Kidney epithelial cell (primary cell): ENCODE measurements at regions not wholly inside any gene's neighbourhood (a gene's known extent, or its start where the extent isn't known, plus 50 kb on each side); places are given as distances from the start of the nearest gene placed in this dataset.

Source experiments
- DNase-seq: peaks from one replicate; pipeline ENCODE4 v3.0.0-alpha.2; 2010; ENCODE audit warnings: low read depth
- H3K27me3 ChIP-seq: 2 replicates; pipeline ENCODE4 v1.6.0; 2011; ENCODE audit warnings: low read length; ENCODE audit not compliant: control insufficient read depth, insufficient read depth
- H3K36me3 ChIP-seq: 2 replicates; pipeline ENCODE4 v1.5.1; 2011; ENCODE audit warnings: low read length; ENCODE audit not compliant: control insufficient read depth, insufficient read depth
- H3K4me3 ChIP-seq: 2 replicates; pipeline ENCODE4 v1.5.1; 2011; ENCODE audit warnings: low read depth, mild to moderate bottlenecking, control low read depth, low read length
- TF ChIP-seq, protein P1 (sequence below): IDR thresholded peaks from 2 replicates; pipeline ENCODE4 v1.5.1; 2011; ENCODE audit warnings: mild to moderate bottlenecking, moderate library complexity, low read length, control low read depth, inconsistent platforms; ENCODE audit not compliant: insufficient read depth, poor library complexity, severe bottlenecking

DNA sequence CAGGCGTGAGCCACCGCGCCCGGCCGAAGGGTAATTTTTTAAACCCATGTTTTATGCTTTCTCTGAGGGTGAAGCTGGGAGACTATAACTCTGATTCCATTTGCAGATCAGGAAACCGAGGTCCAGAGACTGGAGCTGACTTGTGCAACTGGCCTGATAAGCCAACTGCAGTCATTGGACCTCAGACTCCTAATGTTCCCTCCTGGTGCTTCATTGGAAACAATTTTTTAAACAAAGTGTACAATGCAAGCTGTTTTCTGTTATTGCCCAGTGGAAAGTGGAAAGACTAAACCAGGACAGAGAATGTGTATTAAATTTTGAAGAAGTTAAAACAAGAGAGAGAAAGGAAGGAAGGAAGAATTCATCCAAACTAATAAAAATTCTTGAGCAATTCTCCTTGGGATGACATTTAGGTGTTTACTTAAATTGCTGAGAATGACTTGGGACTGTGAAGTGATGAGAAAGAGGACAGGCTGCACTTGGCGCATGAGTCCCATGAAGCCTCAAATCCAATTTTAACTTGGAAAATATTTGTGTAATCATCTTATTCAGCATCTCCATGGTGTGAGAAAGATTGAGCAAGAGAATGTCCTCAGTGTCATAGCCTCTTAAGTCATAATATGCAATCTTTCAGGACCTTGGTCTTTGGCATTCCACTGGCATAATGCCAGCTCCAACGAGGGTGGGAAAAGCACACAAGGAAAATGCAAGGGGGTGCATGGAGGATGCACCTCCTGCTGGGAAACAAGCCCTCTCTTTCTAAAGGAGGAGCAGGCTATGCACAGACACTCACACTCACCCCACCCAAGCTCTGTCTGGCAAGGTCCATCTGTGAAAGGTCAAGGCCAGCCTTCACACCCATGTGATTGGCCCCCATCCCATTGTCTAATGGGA is 342.0 kb downstream of the SIPA1L2 start:
- peaks cover 4% of the 10 kb centered on the region for H3K27me3 ChIP-seq
- TF ChIP-seq, protein P1, sequence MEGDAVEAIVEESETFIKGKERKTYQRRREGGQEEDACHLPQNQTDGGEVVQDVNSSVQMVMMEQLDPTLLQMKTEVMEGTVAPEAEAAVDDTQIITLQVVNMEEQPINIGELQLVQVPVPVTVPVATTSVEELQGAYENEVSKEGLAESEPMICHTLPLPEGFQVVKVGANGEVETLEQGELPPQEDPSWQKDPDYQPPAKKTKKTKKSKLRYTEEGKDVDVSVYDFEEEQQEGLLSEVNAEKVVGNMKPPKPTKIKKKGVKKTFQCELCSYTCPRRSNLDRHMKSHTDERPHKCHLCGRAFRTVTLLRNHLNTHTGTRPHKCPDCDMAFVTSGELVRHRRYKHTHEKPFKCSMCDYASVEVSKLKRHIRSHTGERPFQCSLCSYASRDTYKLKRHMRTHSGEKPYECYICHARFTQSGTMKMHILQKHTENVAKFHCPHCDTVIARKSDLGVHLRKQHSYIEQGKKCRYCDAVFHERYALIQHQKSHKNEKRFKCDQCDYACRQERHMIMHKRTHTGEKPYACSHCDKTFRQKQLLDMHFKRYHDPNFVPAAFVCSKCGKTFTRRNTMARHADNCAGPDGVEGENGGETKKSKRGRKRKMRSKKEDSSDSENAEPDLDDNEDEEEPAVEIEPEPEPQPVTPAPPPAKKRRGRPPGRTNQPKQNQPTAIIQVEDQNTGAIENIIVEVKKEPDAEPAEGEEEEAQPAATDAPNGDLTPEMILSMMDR = no peak

DNA sequence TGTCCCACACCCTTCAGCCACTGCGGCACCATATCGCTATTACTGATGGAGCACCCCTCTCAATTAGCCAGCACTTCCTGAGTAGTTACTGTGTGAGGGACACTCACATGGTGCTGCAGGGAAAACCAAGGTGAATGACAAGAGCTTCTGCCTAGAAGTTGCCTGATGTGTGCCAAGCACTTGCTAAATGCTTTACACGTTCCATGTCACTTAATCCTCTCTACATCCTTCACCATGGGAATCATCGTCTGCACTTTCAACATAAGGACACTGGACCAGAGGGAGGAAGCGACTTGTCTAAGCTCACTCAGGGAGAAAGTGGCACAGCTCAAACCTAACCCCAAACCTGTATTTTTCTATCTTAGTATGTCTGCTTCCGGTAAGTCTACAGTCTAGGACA is 344.8 kb downstream of the SIPA1L2 start:
- DNase-seq = no peak
- TF ChIP-seq, protein P1 = no peak
- Histone ChIP-seq H3K4me3 (no peak overlapping the region), H3K36me3 (no peaks in the 10 kb centered on the region), H3K27me3 (peaks cover 4% of the 10 kb centered on the region)

More for the DNA sequence above, 342.0 kb downstream of the SIPA1L2 start:
- DNase-seq = no peak
- Histone ChIP-seq H3K4me3 (no peak overlapping the region), H3K36me3 (no peaks in the 10 kb centered on the region)

DNA sequence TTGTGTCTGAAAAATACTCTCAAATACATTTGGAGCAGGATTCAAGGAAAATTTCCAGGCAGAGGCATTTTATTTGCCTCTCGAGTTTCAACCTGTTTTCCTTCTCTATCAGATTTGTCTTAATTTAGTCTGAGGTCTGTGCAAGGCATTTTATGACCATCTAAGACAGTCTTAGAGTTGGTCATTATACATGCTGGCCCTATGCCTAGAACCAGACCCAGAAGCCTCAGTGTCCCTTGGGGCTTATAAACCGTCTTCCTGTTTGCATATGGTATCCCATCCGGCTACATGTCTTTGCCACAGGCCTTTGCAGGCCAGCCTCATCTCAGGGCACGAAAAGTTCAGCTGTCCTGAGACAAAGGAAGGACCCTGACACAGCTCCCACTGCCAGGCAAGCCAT is 346.1 kb downstream of the SIPA1L2 start:
- TF ChIP-seq, protein P1 = no peak
- no peaks in the 10 kb centered on the region for H3K36me3 ChIP-seq
- no peak overlapping the region for H3K4me3 ChIP-seq
- no peak for DNase-seq
- no peaks in the 10 kb centered on the region for H3K27me3 ChIP-seq

DNA sequence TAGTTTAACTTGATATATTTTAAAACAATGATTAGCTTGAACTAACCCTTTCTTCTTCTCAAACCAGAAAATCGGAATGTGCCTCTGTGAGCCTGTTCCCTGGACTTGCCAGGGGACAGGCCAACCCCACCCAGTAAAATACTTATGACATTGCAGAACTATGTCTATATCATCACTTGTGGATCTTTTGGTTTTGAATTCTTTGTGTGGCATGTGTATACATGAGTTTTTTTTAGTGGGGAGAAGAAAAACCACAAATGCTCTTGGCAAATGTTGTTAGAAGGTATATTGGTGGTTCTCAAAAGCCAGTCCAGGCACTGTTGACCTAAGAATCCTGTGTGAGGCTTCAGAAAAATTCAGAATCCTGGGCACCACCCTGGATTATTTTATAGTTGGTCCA is 347.4 kb downstream of the SIPA1L2 start:
- DNase-seq = no peak
- TF ChIP-seq, protein P1 = no peak
- Histone ChIP-seq H3K27me3 (no peaks in the 10 kb centered on the region), H3K4me3 (no peak overlapping the region), H3K36me3 (no peaks in the 10 kb centered on the region)

DNA sequence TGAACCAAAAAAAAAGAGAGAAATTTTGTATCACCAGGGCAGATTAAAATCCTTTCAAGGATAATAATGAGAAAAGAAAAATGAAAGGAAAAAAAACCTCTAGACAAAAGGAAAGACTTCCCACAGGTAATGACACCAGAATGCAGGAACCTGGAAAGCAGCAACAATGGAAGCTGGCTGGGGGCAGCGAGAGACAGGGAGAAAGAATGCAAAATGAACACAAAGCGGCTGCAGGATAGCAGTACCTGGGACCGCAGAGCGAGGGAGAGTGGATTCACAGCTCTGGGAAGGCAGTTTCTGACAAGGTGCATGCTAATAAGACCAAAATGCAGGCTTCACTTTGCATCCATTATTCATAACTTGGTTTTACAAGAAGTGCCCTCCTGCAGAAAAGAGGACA is 349.0 kb downstream of the SIPA1L2 start:
- TF ChIP-seq, protein P1 = no peak
- Histone ChIP-seq H3K36me3 (no peaks in the 10 kb centered on the region), H3K27me3 (no peaks in the 10 kb centered on the region), H3K4me3 (no peak overlapping the region)
- DNase-seq = no peak
